WI38 (cell line): ENCODE measurements at regions not wholly inside any gene's neighbourhood (a gene's known extent, or its start where the extent isn't known, plus 50 kb on each side); places are given as distances from the start of the nearest gene placed in this dataset.

Experiments used
- H3K4me3 ChIP-seq: 2 replicates; pipeline ENCODE4 v1.5.1; 2011; ENCODE audit warnings: low read depth, mild to moderate bottlenecking, control low read depth, low read length
- CTCF ChIP-seq: IDR thresholded peaks from 2 replicates; pipeline ENCODE4 v1.5.1; 2012; ENCODE audit warnings: low read depth, mild to moderate bottlenecking, control low read depth, low read length

GRCh38 chr6:1009103-1009502, 302.8 kb upstream of the FOXQ1 start:
- TF ChIP-seq CTCF: no peak
- no peak overlapping the region for H3K4me3 ChIP-seq

GRCh38 chr6:1007159-1007558, 304.7 kb upstream of the FOXQ1 start:
- TF ChIP-seq CTCF: no peak
- no peak overlapping the region for H3K4me3 ChIP-seq

- no peak for TF ChIP-seq CTCF
- H3K4me3 ChIP-seq: no peak overlapping the region
Observed at GRCh38 chr6:1004885-1005630, 306.8 kb upstream of the FOXQ1 start.

- no peak overlapping the region for H3K4me3 ChIP-seq
- TF ChIP-seq CTCF: no peak
Observed at GRCh38 chr6:1003394-1004160, 308.3 kb upstream of the FOXQ1 start.

- no peak for TF ChIP-seq CTCF
- no peak overlapping the region for H3K4me3 ChIP-seq
Observed at GRCh38 chr6:1002989-1003388, 308.9 kb upstream of the FOXQ1 start.

GRCh38 chr6:1001655-1002349, 308.9 kb upstream of the EXOC2 start:
- H3K4me3 ChIP-seq: no peak overlapping the region
- TF ChIP-seq CTCF: no peak

- H3K4me3 ChIP-seq: no peak overlapping the region
- TF ChIP-seq CTCF: no peak
Observed at GRCh38 chr6:999552-999951, 306.6 kb upstream of the EXOC2 start.
